ENCODE measurements at regions not wholly inside any gene's neighbourhood (a gene's known extent, or its start where the extent isn't known, plus 50 kb on each side); places are given as distances from the start of the nearest gene placed in this dataset.

DNA sequence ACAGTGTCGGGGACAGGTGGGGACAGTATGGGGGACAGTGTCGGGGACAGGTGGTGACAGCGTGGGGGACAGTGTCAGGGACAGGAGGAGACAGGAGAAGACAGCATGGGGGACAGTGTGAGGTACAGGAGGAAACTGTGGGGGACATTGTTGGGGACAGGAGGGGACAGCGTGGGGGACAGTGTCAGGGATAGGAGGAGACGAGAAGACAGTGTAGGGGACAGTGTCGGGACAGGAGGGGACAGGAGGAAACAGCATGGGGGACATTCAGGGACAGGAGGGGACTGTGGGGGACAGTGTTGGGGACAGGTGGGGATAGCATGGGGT is 139.5 kb downstream of the TMEM121 start:
- TF ChIP-seq, protein P1, sequence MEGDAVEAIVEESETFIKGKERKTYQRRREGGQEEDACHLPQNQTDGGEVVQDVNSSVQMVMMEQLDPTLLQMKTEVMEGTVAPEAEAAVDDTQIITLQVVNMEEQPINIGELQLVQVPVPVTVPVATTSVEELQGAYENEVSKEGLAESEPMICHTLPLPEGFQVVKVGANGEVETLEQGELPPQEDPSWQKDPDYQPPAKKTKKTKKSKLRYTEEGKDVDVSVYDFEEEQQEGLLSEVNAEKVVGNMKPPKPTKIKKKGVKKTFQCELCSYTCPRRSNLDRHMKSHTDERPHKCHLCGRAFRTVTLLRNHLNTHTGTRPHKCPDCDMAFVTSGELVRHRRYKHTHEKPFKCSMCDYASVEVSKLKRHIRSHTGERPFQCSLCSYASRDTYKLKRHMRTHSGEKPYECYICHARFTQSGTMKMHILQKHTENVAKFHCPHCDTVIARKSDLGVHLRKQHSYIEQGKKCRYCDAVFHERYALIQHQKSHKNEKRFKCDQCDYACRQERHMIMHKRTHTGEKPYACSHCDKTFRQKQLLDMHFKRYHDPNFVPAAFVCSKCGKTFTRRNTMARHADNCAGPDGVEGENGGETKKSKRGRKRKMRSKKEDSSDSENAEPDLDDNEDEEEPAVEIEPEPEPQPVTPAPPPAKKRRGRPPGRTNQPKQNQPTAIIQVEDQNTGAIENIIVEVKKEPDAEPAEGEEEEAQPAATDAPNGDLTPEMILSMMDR (IDR thresholded peaks at IDR 0.05) = no peak
- no peak for TF ChIP-seq POLR2A (IDR thresholded peaks at IDR 0.05)

Measured in testis (tissue), 2 donors.